Medulla oblongata (tissue), 1 donor: ENCODE measurements at regions not wholly inside any gene's neighbourhood (a gene's known extent, or its start where the extent isn't known, plus 50 kb on each side); places are given as distances from the start of the nearest gene placed in this dataset.
"Not testable (repeated sequence)": the region's sequence is repeated elsewhere in the genome, so short reads cannot be mapped to it uniquely, and the experiment has no call there.

Experiments used
- DNase-seq: peaks from one replicate; pipeline ENCODE4 v3.0.0-alpha.2; 2015; ENCODE audit errors: extremely low spot score

- no peak for DNase-seq
Observed at GRCh38 chr1:164433141-164433817, 125.7 kb upstream of the PBX1 start.

GRCh38 chr1:164433818-164434170, 125.2 kb upstream of the PBX1 start:
- DNase-seq, result no peak

- DNase-seq, result peak; percentile 76
Observed at GRCh38 chr1:164440232-164440631, 118.8 kb upstream of the PBX1 start.

GRCh38 chr1:164443166-164443565, 115.8 kb upstream of the PBX1 start:
- DNase-seq, result no peak

GRCh38 chr1:164443836-164444235, 115.1 kb upstream of the PBX1 start:
- no peak for DNase-seq

GRCh38 chr1:164446020-164446419, 113.0 kb upstream of the PBX1 start:
- no peak for DNase-seq

- no peak for DNase-seq
Observed at GRCh38 chr1:164452549-164452948, 106.4 kb upstream of the PBX1 start.

- DNase-seq, result no peak
Observed at GRCh38 chr1:164456272-164456671, 102.7 kb upstream of the PBX1 start.

GRCh38 chr1:164459176-164459575, 99.8 kb upstream of the PBX1 start:
- DNase-seq, result not testable (repeated sequence)

GRCh38 chr1:164466001-164466421, 93.0 kb upstream of the PBX1 start:
- DNase-seq, result no peak

- DNase-seq, result no peak
Observed at GRCh38 chr1:164466429-164466828, 92.6 kb upstream of the PBX1 start.

GRCh38 chr1:164470996-164471395, 88.0 kb upstream of the PBX1 start:
- DNase-seq, result no peak

GRCh38 chr1:164472841-164473240, 86.1 kb upstream of the PBX1 start:
- no peak for DNase-seq

- no peak for DNase-seq
Observed at GRCh38 chr1:164473544-164473943, 85.4 kb upstream of the PBX1 start.

GRCh38 chr1:164475834-164476233, 83.2 kb upstream of the PBX1 start:
- DNase-seq, result no peak

- no peak for DNase-seq
Observed at GRCh38 chr1:164477343-164477742, 81.6 kb upstream of the PBX1 start.

- no peak for DNase-seq
Observed at GRCh38 chr1:164479242-164479641, 79.7 kb upstream of the PBX1 start.

- no peak for DNase-seq
Observed at GRCh38 chr1:164480285-164480907, 78.6 kb upstream of the PBX1 start.

GRCh38 chr1:164495905-164496304, 63.1 kb upstream of the PBX1 start:
- no peak for DNase-seq

- no peak for DNase-seq
Observed at GRCh38 chr1:164498792-164499191, 60.2 kb upstream of the PBX1 start.

GRCh38 chr1:164504749-164505148, 54.2 kb upstream of the PBX1 start:
- no peak for DNase-seq
